Duodenal mucosa (tissue), 2 donors: ENCODE measurements at regions not wholly inside any gene's neighbourhood (a gene's known extent, or its start where the extent isn't known, plus 50 kb on each side); places are given as distances from the start of the nearest gene placed in this dataset.

Source experiments
- H3K27ac ChIP-seq: one replicate; pipeline ENCODE4 v1.7.0; 2013; ENCODE audit warnings: low read depth, low read length
- H3K27me3 ChIP-seq, 2 donors: one replicate each; pipeline ENCODE4 v1.7.0; 2013; ENCODE audit warnings: low read length in 2 of 2, control low read depth in 1 of 2; ENCODE audit not compliant: insufficient read depth in 2 of 2, control insufficient read depth in 1 of 2
- H3K36me3 ChIP-seq, 2 donors: one replicate each; pipeline ENCODE4 v1.7.0; 2013; ENCODE audit warnings: low read length in 2 of 2, control low read depth in 1 of 2; ENCODE audit not compliant: insufficient read depth in 2 of 2, control insufficient read depth in 1 of 2
- H3K4me1 ChIP-seq, 2 donors: one replicate each; pipeline ENCODE4 v1.7.0; 2013; ENCODE audit warnings: low read length in 2 of 2, control low read depth in 1 of 2; ENCODE audit not compliant: insufficient read depth in 2 of 2, control insufficient read depth in 1 of 2
- H3K4me3 ChIP-seq, 2 donors: one replicate each; pipeline ENCODE4 v1.7.0; 2013; ENCODE audit warnings: low read length in 2 of 2, low read depth in 1 of 2
- H3K9ac ChIP-seq, 2 donors: one replicate each; pipeline ENCODE4 v1.7.0; 2013; ENCODE audit warnings: low read length in 2 of 2, low read depth in 1 of 2
- H3K9me3 ChIP-seq, 2 donors: one replicate each; pipeline ENCODE4 v1.7.0; 2013; ENCODE audit warnings: low read length in 2 of 2, control low read depth in 1 of 2; ENCODE audit not compliant: control insufficient read depth in 1 of 2

- Histone ChIP-seq H3K4me3 (no peak overlapping the region), H3K27me3 (no peaks in the 10 kb centered on the region), H3K9ac (no peak overlapping the region), H3K36me3 (no peaks in the 10 kb centered on the region), H3K27ac (no peak overlapping the region), H3K4me1 (no peaks in the 10 kb centered on the region), H3K9me3 (no peaks in the 10 kb centered on the region)
These were observed 308.1 kb downstream of the COG6 start for GRCh38 chr13:39963612-39964011.

GRCh38 chr13:39965309-39965708, 309.8 kb downstream of the COG6 start:
- no peaks in the 10 kb centered on the region for H3K36me3 ChIP-seq
- no peak overlapping the region for H3K9ac ChIP-seq
- H3K27ac ChIP-seq, result no peak overlapping the region
- H3K4me3 ChIP-seq, result no peak overlapping the region
- H3K9me3 ChIP-seq, result no peaks in the 10 kb centered on the region
- no peaks in the 10 kb centered on the region for H3K27me3 ChIP-seq
- no peaks in the 10 kb centered on the region for H3K4me1 ChIP-seq

GRCh38 chr13:39967199-39967959, 311.9 kb downstream of the COG6 start:
- Histone ChIP-seq H3K27ac (no peak overlapping the region), H3K4me1 (no peaks in the 10 kb centered on the region), H3K4me3 (no peak overlapping the region), H3K9me3 (no peaks in the 10 kb centered on the region), H3K27me3 (no peaks in the 10 kb centered on the region), H3K9ac (no peak overlapping the region), H3K36me3 (no peaks in the 10 kb centered on the region)

DNA sequence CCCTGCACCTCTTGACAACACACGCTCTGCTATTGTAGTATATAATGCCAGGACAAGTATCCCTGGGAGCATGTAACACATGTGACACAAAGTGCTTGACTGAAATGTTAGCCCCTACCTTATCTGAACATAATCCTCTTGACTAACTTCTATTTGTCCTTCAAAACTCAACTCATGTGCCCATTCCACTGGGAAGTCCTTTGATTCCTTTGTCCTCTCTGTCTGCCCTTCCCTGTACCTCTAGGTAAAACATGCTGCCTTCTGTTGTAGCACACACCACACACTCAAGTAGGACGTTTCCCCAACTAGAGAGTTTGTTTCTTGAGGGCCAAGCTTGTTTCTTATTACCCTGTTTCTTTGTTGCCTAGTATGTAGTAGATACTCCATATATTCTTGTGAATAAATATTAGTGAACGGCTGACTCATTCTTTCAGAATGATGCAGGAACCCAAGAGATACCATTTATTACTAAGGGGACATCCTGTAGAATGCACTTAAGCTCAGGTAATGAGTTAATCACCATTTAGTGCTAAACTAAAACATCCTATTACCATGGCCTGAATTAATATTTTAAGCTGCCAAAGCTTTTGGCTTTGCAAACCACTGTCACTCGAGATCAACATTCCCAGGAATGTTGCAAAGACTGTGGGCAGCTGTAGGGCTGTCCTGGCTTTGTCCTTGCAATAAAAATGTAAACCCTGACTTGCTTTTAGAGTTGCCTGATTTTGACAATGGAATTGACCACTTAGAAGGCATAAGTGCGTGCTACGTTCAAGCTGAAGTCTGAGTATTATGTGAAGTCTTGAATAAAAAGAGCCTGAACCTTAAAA, 313.4 kb downstream of the COG6 start:
- Histone ChIP-seq H3K9me3 (no peaks in the 10 kb centered on the region), H3K4me1 (no peaks in the 10 kb centered on the region), H3K36me3 (no peaks in the 10 kb centered on the region), H3K4me3 (no peak overlapping the region), H3K9ac (no peak overlapping the region), H3K27me3 (no peaks in the 10 kb centered on the region), H3K27ac (no peak overlapping the region)

DNA sequence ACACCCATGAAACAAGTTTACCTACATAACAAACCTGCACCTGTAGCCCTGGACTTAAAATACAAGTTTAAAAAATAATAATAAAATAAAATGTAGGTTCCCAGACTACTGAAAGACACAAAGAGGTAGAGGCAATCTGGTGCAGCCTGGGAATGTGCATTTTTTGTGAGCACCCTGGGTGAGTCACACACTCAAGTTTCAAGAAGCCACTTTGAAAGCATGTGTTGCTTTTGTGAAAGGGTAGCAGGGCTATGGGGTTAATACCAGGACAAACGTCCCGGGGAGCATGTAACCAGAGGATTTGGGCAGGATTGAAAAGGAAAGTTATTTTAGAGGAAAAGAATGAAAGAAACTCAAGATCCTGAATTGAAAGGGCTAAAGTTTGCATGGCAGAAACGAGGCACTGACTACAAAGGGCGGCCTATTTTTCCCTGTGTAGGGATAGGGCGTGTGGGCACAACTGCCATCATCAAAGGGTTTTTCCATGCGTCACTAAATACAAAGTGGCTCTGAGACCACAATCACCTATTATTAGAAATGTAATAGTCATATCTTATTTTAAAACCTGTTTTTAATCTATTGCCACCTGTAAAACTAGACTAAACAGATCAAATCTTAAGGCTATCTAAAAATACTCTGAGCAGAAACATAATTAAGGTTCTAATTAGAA, 314.9 kb downstream of the COG6 start:
- no peak overlapping the region for H3K9ac ChIP-seq
- no peaks in the 10 kb centered on the region for H3K27me3 ChIP-seq
- no peak overlapping the region for H3K27ac ChIP-seq
- H3K9me3 ChIP-seq, result no peaks in the 10 kb centered on the region
- H3K4me1 ChIP-seq, result no peaks in the 10 kb centered on the region
- no peak overlapping the region for H3K4me3 ChIP-seq
- H3K36me3 ChIP-seq, result no peaks in the 10 kb centered on the region

DNA sequence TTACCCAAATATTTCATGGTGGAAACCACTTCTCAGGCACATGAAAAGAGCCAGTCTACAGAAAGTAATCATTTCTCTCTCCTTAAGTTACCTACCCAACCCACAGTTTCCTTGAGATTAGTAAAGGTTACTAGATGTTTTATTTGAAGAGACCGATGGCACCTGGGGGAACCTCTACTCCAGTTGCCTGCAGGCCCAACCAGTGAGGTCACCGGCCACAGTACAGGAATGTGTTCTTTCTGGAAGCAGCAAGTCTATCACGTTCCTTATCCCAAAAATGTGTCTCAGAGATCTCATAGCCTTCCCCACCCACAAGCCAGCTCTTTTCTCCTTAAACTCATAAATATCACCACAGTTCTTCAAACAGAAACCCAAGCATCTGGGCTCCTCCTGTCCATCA, 316.1 kb downstream of the COG6 start:
- Histone ChIP-seq H3K27me3 (no peaks in the 10 kb centered on the region), H3K4me3 (no peak overlapping the region)

DNA sequence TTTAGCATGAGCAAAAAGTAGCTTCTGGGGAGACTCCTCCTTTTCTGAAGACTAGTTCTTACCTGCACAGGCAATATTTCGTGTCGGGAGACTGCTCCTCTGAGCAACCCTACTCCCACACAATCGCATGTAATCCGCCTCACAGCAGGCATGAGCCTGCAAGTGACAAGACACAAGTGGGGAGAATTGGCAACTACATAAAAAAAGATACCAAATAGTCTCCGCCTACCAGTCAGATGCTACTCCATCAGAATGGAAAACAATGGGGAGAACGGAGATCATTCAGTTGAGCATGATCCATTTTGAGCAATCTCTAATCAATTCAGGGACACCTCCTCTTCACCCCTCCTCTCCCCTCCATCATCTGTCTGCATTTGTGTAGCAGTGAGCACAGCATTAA, 321.0 kb downstream of the COG6 start:
- H3K4me1 ChIP-seq, result no peaks in the 10 kb centered on the region
- peaks cover 0 to 3% of the 10 kb centered on the region in 2 donors for H3K27me3 ChIP-seq
- no peak overlapping the region for H3K9ac ChIP-seq
- no peaks in the 10 kb centered on the region for H3K36me3 ChIP-seq
- H3K4me3 ChIP-seq, result no peak overlapping the region
- no peak overlapping the region for H3K27ac ChIP-seq
- H3K9me3 ChIP-seq, result no peaks in the 10 kb centered on the region

More for the DNA sequence above, 316.1 kb downstream of the COG6 start:
- Histone ChIP-seq H3K4me1 (no peaks in the 10 kb centered on the region), H3K9me3 (no peaks in the 10 kb centered on the region), H3K27ac (no peak overlapping the region), H3K36me3 (no peaks in the 10 kb centered on the region), H3K9ac (no peak overlapping the region)

DNA sequence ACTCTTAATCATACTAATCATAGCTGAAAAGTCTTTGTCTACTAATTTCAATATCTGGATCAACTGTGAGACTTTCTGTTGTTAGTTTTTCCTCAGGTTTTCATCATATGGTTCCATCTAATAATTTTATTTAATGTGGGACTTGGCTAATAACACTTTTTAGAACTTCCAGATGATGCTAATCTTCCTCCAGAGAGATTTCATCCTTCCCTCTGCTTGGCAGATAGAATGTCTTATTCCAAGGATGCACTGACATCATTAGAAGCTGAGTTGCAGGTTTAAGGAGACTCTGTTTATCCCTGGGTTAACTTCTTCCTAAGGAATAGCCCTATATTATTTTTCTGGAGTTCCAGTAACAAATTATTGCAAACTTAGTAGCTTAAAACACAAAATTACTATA, 325.6 kb downstream of the COG6 start:
- H3K27ac ChIP-seq, result no peak overlapping the region
- H3K36me3 ChIP-seq, result no peaks in the 10 kb centered on the region
- no peaks in the 10 kb centered on the region for H3K9me3 ChIP-seq
- no peak overlapping the region for H3K4me3 ChIP-seq
- H3K27me3 ChIP-seq, result peaks cover 0 to 3% of the 10 kb centered on the region in 2 donors
- no peak overlapping the region for H3K9ac ChIP-seq
- no peaks in the 10 kb centered on the region for H3K4me1 ChIP-seq

DNA sequence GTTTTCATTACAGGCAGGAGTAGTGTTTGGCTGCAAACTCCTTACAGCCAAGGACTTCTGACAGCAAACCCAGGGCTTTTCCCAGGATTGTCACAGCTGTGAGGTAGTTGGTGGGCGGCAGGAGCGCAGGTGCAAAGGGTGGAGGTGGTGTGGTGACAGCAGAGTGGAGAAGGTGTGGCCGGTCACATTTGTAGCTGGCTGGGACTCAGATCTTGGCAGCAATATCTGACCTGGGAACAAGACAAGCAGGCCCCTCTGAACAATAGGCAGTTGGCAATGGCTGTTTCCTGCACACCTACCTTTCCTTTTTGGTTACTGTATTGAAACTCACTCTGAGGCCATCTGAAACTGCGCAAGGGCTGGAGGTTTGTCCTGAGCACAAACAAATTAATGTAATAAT, 327.3 kb downstream of the COG6 start:
- Histone ChIP-seq H3K27me3 (no peaks in the 10 kb centered on the region), H3K9me3 (no peaks in the 10 kb centered on the region), H3K27ac (no peak overlapping the region), H3K4me3 (no peak overlapping the region), H3K36me3 (no peaks in the 10 kb centered on the region), H3K9ac (no peak overlapping the region), H3K4me1 (no peaks in the 10 kb centered on the region)

DNA sequence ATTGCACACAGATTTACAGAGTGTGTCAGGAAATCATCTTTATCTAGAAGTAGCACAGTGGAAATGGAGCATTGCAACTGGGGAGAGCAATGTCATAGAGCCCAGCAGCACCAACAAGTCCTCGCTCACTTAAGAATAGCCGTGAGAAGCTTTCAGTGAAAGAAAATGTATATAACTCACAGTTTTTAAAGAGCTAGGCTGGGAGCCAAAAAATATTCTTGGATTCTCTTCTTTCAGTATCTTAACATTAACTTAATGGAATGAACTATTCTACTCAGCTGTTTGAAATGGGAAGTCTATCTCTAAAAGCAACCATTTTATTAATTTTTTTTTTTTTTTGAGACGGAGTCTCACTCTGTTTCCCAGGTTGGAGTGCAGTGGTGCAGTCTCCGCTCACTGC, 329.6 kb downstream of the COG6 start:
- Histone ChIP-seq H3K27me3 (no peaks in the 10 kb centered on the region), H3K9ac (no peak overlapping the region), H3K9me3 (no peaks in the 10 kb centered on the region), H3K4me3 (no peak overlapping the region), H3K36me3 (no peaks in the 10 kb centered on the region), H3K27ac (no peak overlapping the region), H3K4me1 (no peaks in the 10 kb centered on the region)
